H1 (cell line): ENCODE measurements at regions not wholly inside any gene's neighbourhood (a gene's known extent, or its start where the extent isn't known, plus 50 kb on each side); places are given as distances from the start of the nearest gene placed in this dataset.

Experiments
- CTCF ChIA-PET: fragments of 300-600 bp; sonication (Branson Sonifier 250); formaldehyde crosslinking; loops from one replicate; lab custom pipeline; 2021; ENCODE audit not compliant: partially characterized antibody; lab: Charles Lee
- POLR2A ChIA-PET: fragments of 300-600 bp; sonication (Branson Sonifier 250); formaldehyde crosslinking; loops from one replicate; lab custom pipeline; 2021; ENCODE audit warnings: inconsistent platforms; ENCODE audit not compliant: partially characterized antibody; lab: Charles Lee
- DNase-seq, 2 experiments: peaks; one replicate each; pipeline versions ENCODE4 v3.0.0 to v3.0.0-alpha.2; 2010 to 2022; ENCODE audit warnings: low spot score in 2 of 2, low read depth in 1 of 2, mixed read lengths in 1 of 2
- FAIRE-seq: peaks from 2 replicates; lab custom pipeline; 2011; peaks lifted over from hg19 to GRCh38; lab: Jason Lieb, UNC
- H2AFZ ChIP-seq: 2 replicates; pipeline ENCODE4 v1.8.1; 2012; ENCODE audit warnings: low read length, inconsistent platforms
- H2AK5ac ChIP-seq: 2 replicates; pipeline ENCODE4 v1.6.1; 2013; ENCODE audit warnings: low read depth, low read length
- H2BK120ac ChIP-seq: replicated peaks from 2 replicates; pipeline ENCODE3; 2013; ENCODE audit warnings: low read depth, low read length, inconsistent platforms
- H2BK12ac ChIP-seq: 2 replicates; pipeline ENCODE4 v1.6.1; 2013; ENCODE audit warnings: low read depth, low read length
- H2BK15ac ChIP-seq: 2 replicates; pipeline ENCODE4 v1.6.1; 2013; ENCODE audit warnings: low read length
- H2BK20ac ChIP-seq: 2 replicates; pipeline ENCODE4 v1.6.1; 2013; ENCODE audit warnings: low read length
- H2BK5ac ChIP-seq: 2 replicates; pipeline ENCODE4 v1.6.1; 2013; ENCODE audit warnings: low read depth, low read length
- H3K14ac ChIP-seq: 2 replicates; pipeline ENCODE4 v1.6.1; 2013; ENCODE audit warnings: inconsistent platforms; ENCODE audit not compliant: insufficient read length
- H3K18ac ChIP-seq: 2 replicates; pipeline ENCODE4 v1.6.1; 2013; ENCODE audit warnings: low read length; ENCODE audit errors: extremely low read depth
- H3K23ac ChIP-seq: 2 replicates; pipeline ENCODE4 v1.6.1; 2013; ENCODE audit warnings: inconsistent platforms; ENCODE audit not compliant: insufficient read length
- H3K23me2 ChIP-seq: 2 replicates; pipeline ENCODE4 v1.6.1; 2013; ENCODE audit warnings: low read depth, low read length
- H3K27ac ChIP-seq: 2 replicates; pipeline ENCODE4 v1.6.1; 2011; ENCODE audit warnings: low read depth, low read length, inconsistent platforms
- H3K27me3 ChIP-seq, 4 experiments: replicated peaks in 1 of 4; 1 replicate in 1 of 4; 2 replicates in 3 of 4; pipeline versions ENCODE4 v1.6.1 to v1.8.1; 2011 to 2013; ENCODE audit warnings: low read length in 3 of 4, mild to moderate bottlenecking in 3 of 4, inconsistent platforms in 2 of 4, mixed read lengths in 2 of 4, moderate library complexity in 1 of 4; ENCODE audit not compliant: control insufficient read depth in 3 of 4, insufficient read depth in 3 of 4; ENCODE audit errors: extremely low read depth in 1 of 4
- H3K36me3 ChIP-seq, 4 experiments: 2 replicates each; pipeline versions ENCODE4 v1.6.1 to v1.8.1; 2011 to 2013; ENCODE audit warnings: mild to moderate bottlenecking in 4 of 4, low read length in 3 of 4, moderate library complexity in 2 of 4, control low read depth in 1 of 4, inconsistent platforms in 1 of 4; ENCODE audit not compliant: insufficient read depth in 4 of 4, control insufficient read depth in 2 of 4
- H3K4ac ChIP-seq: replicated peaks from 2 replicates; pipeline ENCODE3; 2013; ENCODE audit warnings: low read length, low read depth, mixed read lengths, inconsistent platforms; ENCODE audit not compliant: insufficient read length
- H3K4me1 ChIP-seq, 4 experiments: replicated peaks in 1 of 4; 1 replicate in 1 of 4; 2 replicates in 3 of 4; pipeline versions ENCODE4 v1.6.1 to v1.8.1; 2011 to 2013; ENCODE audit warnings: low read length in 3 of 4, inconsistent platforms in 2 of 4, mixed read lengths in 1 of 4; ENCODE audit not compliant: insufficient read depth in 4 of 4, control insufficient read depth in 3 of 4
- H3K4me2 ChIP-seq, 2 experiments: 2 replicates each; pipeline versions ENCODE4 v1.6.1 to v1.8.1; 2011 to 2013; ENCODE audit warnings: low read depth in 2 of 2, low read length in 2 of 2, control low read depth in 1 of 2, inconsistent platforms in 1 of 2, mild to moderate bottlenecking in 1 of 2; ENCODE audit not compliant: insufficient read depth in 1 of 2
- H3K4me3 ChIP-seq, 4 experiments: fragments of 200-600, 300-600 bp in 1 of 4; sonication (generic), shearing (Covaris generic), sonication (Bioruptor Twin) in 1 of 4; 2 replicates each; pipeline versions ENCODE4 v1.5.1 to v1.8.1; 2011 to 2016; ENCODE audit warnings: low read length in 4 of 4, low read depth in 3 of 4, control low read depth in 2 of 4, inconsistent platforms in 2 of 4, mild to moderate bottlenecking in 2 of 4, mixed read lengths in 1 of 4, moderate library complexity in 1 of 4; ENCODE audit not compliant: insufficient read depth in 2 of 4; ENCODE audit errors: extremely low read depth in 1 of 4
- H3K56ac ChIP-seq: replicated peaks from 2 replicates; pipeline ENCODE3; 2013; ENCODE audit warnings: low read depth, mild to moderate bottlenecking, mixed read lengths, low read length, inconsistent platforms; ENCODE audit not compliant: insufficient read length
- H3K79me1 ChIP-seq: 2 replicates; pipeline ENCODE4 v1.6.1; 2013; ENCODE audit warnings: low read depth, low read length, control low read depth
- H3K79me2 ChIP-seq, 2 experiments: 2 replicates each; pipeline versions ENCODE4 v1.6.1 to v1.8.1; 2012 to 2013; ENCODE audit warnings: low read length in 2 of 2, mild to moderate bottlenecking in 2 of 2, inconsistent platforms in 1 of 2; ENCODE audit not compliant: insufficient read depth in 2 of 2, control insufficient read depth in 1 of 2
- H3K9ac ChIP-seq, 4 experiments: replicated peaks in 1 of 4; 1 replicate in 1 of 4; 2 replicates in 3 of 4; pipeline versions ENCODE4 v1.6.1 to v1.8.1; 2011 to 2013; ENCODE audit warnings: low read depth in 3 of 4, low read length in 3 of 4, control low read depth in 2 of 4, mild to moderate bottlenecking in 2 of 4, moderate library complexity in 2 of 4, inconsistent platforms in 1 of 4; ENCODE audit errors: extremely low read depth in 1 of 4
- H3K9me3 ChIP-seq, 2 experiments: 2 replicates each; pipeline versions ENCODE4 v1.6.1 to v1.8.1; 2012 to 2013; ENCODE audit warnings: mild to moderate bottlenecking in 2 of 2, moderate library complexity in 2 of 2, control low read depth in 1 of 2, inconsistent platforms in 1 of 2, low read depth in 1 of 2, low read length in 1 of 2, mixed read lengths in 1 of 2; ENCODE audit not compliant: insufficient read depth in 2 of 2
- H4K20me1 ChIP-seq, 2 experiments: replicated peaks in 1 of 2; 2 replicates each; pipeline versions ENCODE3 to v1.8.1; 2011 to 2013; ENCODE audit warnings: inconsistent platforms in 2 of 2, low read length in 2 of 2, mild to moderate bottlenecking in 1 of 2; ENCODE audit not compliant: insufficient read depth in 2 of 2, control insufficient read depth in 1 of 2
- H4K5ac ChIP-seq: 2 replicates; pipeline ENCODE4 v1.6.1; 2013; ENCODE audit warnings: low read length, low read depth, mixed read lengths, inconsistent platforms; ENCODE audit not compliant: insufficient read length
- H4K8ac ChIP-seq: 2 replicates; pipeline ENCODE4 v1.8.0; 2013; ENCODE audit warnings: mild to moderate bottlenecking, moderate library complexity, low read length, inconsistent platforms; ENCODE audit not compliant: insufficient read depth; ENCODE audit errors: extremely low read depth
- H4K91ac ChIP-seq: replicated peaks from 2 replicates; pipeline ENCODE3; 2013; ENCODE audit warnings: low read length, mixed read lengths, inconsistent platforms; ENCODE audit not compliant: insufficient read length
- BCL11A ChIP-seq, 2 experiments: IDR thresholded peaks; one replicate each; pipeline ENCODE4 v1.6.1; 2011; ENCODE audit warnings: low read depth in 2 of 2, low read length in 2 of 2, mild to moderate bottlenecking in 2 of 2
- CHD1 ChIP-seq: IDR thresholded peaks from 2 replicates; pipeline ENCODE4 v1.6.1; 2012; ENCODE audit warnings: low read depth, low read length, improper control_type of control experiment
- WGBS, 2 experiments: shearing (Covaris generic) in 1 of 2; methylation state at CpG; one replicate each; pipeline versions ENCODE4 v1.1.6 to v1.1.7; 2013 to 2015; ENCODE audit warnings: low lambda C conversion rate in 2 of 2, mixed read lengths in 2 of 2, inconsistent platforms in 1 of 2, low coverage in 1 of 2, missing lambda C conversion rate in 1 of 2; ENCODE audit not compliant: insufficient replicate concordance in 2 of 2, insufficient coverage in 1 of 2, insufficient read length in 1 of 2; ENCODE audit errors: extremely low coverage in 1 of 2, missing lambda C conversion rate in 1 of 2; 5-methylcytosine and 5-hydroxymethylcytosine counted together

- Histone ChIP-seq H3K14ac (no peak overlapping the region), H2AK5ac (no peak overlapping the region), H3K27ac (no peak overlapping the region), H4K20me1 (no peaks in the 10 kb centered on the region), H2BK12ac (0 out of 2 replicates have a peak overlapping the region, but pooled peaks have one; percentile 39), H3K79me2 (no peaks in the 10 kb centered on the region), H3K23me2 (no peaks in the 10 kb centered on the region), H3K23ac (no peak overlapping the region), H3K4me1 (peaks cover 0 to 2% (median 0%) of the 10 kb centered on the region in 4 experiments; a peak in 3 of 7 replicates), H3K9ac (no peak overlapping the region), H4K5ac (no peak overlapping the region), H3K79me1 (no peaks in the 10 kb centered on the region), H4K8ac (no peak overlapping the region), H2BK5ac (no peak overlapping the region), H2AFZ (no peak overlapping the region), H3K4me3 (no peak overlapping the region), H3K9me3 (no peaks in the 10 kb centered on the region), H2BK120ac (no peak overlapping the region), H3K18ac (no peak overlapping the region; the same call in 1 of the 2 replicates), H3K27me3 (no peaks in the 10 kb centered on the region), H3K4me2 (no peak overlapping the region), H3K4ac (no peak overlapping the region), H2BK15ac (no peak overlapping the region; the same call in 1 of the 2 replicates), H4K91ac (no peak overlapping the region), H3K56ac (no peak overlapping the region), H2BK20ac (no peak overlapping the region), H3K36me3 (no peaks in the 10 kb centered on the region)
- TF ChIP-seq CHD1, result no peak
- TF ChIP-seq BCL11A (IDR thresholded peaks at IDR 0.05; ENCODE audit: low read depth in 2 of 2, low read length in 2 of 2), result no peak
- CTCF ChIA-PET, result interaction anchor here (0.6 kb wide), 1 partner anchor 56 kb away, joined by 3 read pairs; no protein-coding TSS in a partner anchor
- POLR2A ChIA-PET, result interaction anchor here (1.5 kb wide), 1 partner anchor 10 kb away, joined by 3 read pairs; no protein-coding TSS in a partner anchor
- WGBS, 2 experiments, result 46% methylated on average over 2 of the region's 2 CpGs; no CpG with 5 or more reads in 1 of the 2 experiments
- DNase-seq (no peak), FAIRE-seq (no peak)
Measured at GRCh38 chr1:234933475-234933874, 195.2 kb downstream of the TOMM20 start.
